OCI-LY7 (cell line): ENCODE measurements at regions not wholly inside any gene's neighbourhood (a gene's known extent, or its start where the extent isn't known, plus 50 kb on each side); places are given as distances from the start of the nearest gene placed in this dataset.

ENCODE experiments used
- BruUV-seq: library from RNA; stranded (reverse); fragments of 400-500 nt; replicated peaks from 2 replicates; lab custom pipeline; 2021; lab: Mats Ljungman, UMichigan
- CTCF ChIA-PET: fragments of 300-600 bp; sonication (Branson Sonifier 250); formaldehyde crosslinking; loops from one replicate; lab custom pipeline; 2022; ENCODE audit warnings: antibody characterized with exemption; ENCODE audit not compliant: unreplicated experiment; lab: Charles Lee
- POLR2A ChIA-PET: fragments of 300-600 bp; sonication (Branson Sonifier 250); formaldehyde crosslinking; loops from one replicate; lab custom pipeline; 2022; ENCODE audit warnings: antibody characterized with exemption; lab: Charles Lee
- DNase-seq: peaks from one replicate; pipeline ENCODE4 v3.0.0-alpha.2; 2015; ENCODE audit warnings: low spot score
- H2AFZ ChIP-seq: fragments of 200-600 bp; sonication (generic), shearing (Covaris generic); 2 replicates; pipeline ENCODE4 v1.6.1; 2014; ENCODE audit warnings: mild to moderate bottlenecking, antibody characterized with exemption, low read length, moderate library complexity
- H3K27ac ChIP-seq: fragments of 200-600 bp; sonication (generic); 2 replicates; pipeline ENCODE4 v1.5.1; 2014; ENCODE audit warnings: mixed run types, low read depth, mild to moderate bottlenecking, moderate library complexity, low read length, inconsistent platforms; ENCODE audit not compliant: poor library complexity, severe bottlenecking
- H3K36me3 ChIP-seq: fragments of 200-600 bp; sonication (generic); 2 replicates; pipeline ENCODE4 v1.6.1; 2014; ENCODE audit warnings: mild to moderate bottlenecking, antibody characterized with exemption, low read length, moderate library complexity, mixed read lengths; ENCODE audit not compliant: insufficient read depth
- H3K4me1 ChIP-seq: fragments of 200-600 bp; sonication (generic); 2 replicates; pipeline ENCODE4 v1.5.1; 2014; ENCODE audit warnings: mild to moderate bottlenecking, low read length; ENCODE audit not compliant: insufficient read depth, poor library complexity, severe bottlenecking
- H3K4me2 ChIP-seq: fragments of 200-600 bp; sonication (generic); 2 replicates; pipeline ENCODE4 v1.6.1; 2014; ENCODE audit warnings: mild to moderate bottlenecking, low read length
- H3K4me3 ChIP-seq: fragments of 200-600 bp; sonication (generic); 2 replicates; pipeline ENCODE4 v1.5.1; 2014; ENCODE audit warnings: mild to moderate bottlenecking, low read depth, low read length; ENCODE audit not compliant: poor library complexity, severe bottlenecking
- H3K79me2 ChIP-seq: fragments of 200-600 bp; sonication (generic); 2 replicates; pipeline ENCODE4 v1.6.1; 2016; ENCODE audit warnings: low read depth, mild to moderate bottlenecking, low read length, moderate library complexity, mixed read lengths; ENCODE audit not compliant: insufficient read depth
- H3K9me2 ChIP-seq: fragments of 200-600 bp; sonication (generic); 2 replicates; pipeline ENCODE4 v1.6.1; 2016; ENCODE audit warnings: mild to moderate bottlenecking, low read length, mixed read lengths; ENCODE audit not compliant: insufficient read depth
- H3K9me3 ChIP-seq: fragments of 200-600 bp; sonication (generic); 2 replicates; pipeline ENCODE4 v1.6.1; 2014; ENCODE audit warnings: mild to moderate bottlenecking, mixed run types, low read length, mixed read lengths
- H4K20me1 ChIP-seq: fragments of 200-600 bp; sonication (generic); 2 replicates; pipeline ENCODE4 v1.6.1; 2014; ENCODE audit warnings: mild to moderate bottlenecking, antibody characterized with exemption, low read length, moderate library complexity, mixed read lengths; ENCODE audit not compliant: insufficient read depth
- EZH2phosphoT487 ChIP-seq: fragments of 200-600 bp; sonication (generic); IDR thresholded peaks from 2 replicates; pipeline ENCODE4 v1.6.1; 2018; ENCODE audit warnings: low read depth, borderline replicate concordance, mild to moderate bottlenecking, mixed run types, antibody characterized with exemption, low read length, moderate library complexity, mixed read lengths
- intact Hi-C: fragments of 100-400 bp; cut with micrococcal nuclease; formaldehyde crosslinking; loops from one replicate; pipeline ENCODE4 v1.10.0; 2022; ENCODE audit not compliant: unreplicated experiment
- TF ChIP-seq, protein P1 (sequence below): fragments of 200-600 bp; sonication (generic); conservative IDR thresholded peaks from 2 replicates; pipeline ENCODE4 v1.5.1; 2014; ENCODE audit warnings: mild to moderate bottlenecking, antibody characterized with exemption, low read length, moderate library complexity, mixed read lengths

DNA sequence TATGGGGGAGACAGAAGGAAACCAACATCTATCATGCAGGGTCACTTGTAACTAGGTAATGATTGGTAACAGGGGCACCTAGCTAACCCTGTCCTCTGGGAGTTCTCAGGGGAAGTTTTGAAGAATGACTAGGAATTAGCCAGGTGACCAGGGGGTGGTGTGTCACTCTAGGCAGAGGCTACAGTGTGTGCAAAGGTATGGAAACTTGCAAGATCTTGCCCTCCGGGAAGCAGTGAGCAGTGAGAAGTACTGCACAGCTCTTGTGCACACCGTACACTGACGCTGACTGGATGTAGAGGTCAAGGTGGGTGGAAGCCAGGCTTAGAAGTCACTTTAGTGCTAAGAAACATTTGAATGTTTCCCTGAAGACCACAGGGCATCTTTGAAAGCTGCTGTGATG, 62.9 kb upstream of the LMO4 start:
- no TSS peak for BruUV-seq
- Histone ChIP-seq H3K4me2 (no peak overlapping the region), H3K27ac (no peak overlapping the region), H2AFZ (no peak overlapping the region), H3K4me1 (no peaks in the 10 kb centered on the region), H3K9me2 (no peaks in the 10 kb centered on the region), H3K79me2 (no peaks in the 10 kb centered on the region), H3K4me3 (no peak overlapping the region), H4K20me1 (no peaks in the 10 kb centered on the region), H3K36me3 (no peaks in the 10 kb centered on the region), H3K9me3 (no peaks in the 10 kb centered on the region)
- ChIA-PET POLR2A (interaction anchor here (0.9 kb wide), 1 partner anchor 18 kb away, joined by 3 read pairs; no protein-coding TSS in a partner anchor), CTCF (no interaction called here)
- intact Hi-C loops: no loop called here
- no peak for DNase-seq
- TF ChIP-seq, protein P1, sequence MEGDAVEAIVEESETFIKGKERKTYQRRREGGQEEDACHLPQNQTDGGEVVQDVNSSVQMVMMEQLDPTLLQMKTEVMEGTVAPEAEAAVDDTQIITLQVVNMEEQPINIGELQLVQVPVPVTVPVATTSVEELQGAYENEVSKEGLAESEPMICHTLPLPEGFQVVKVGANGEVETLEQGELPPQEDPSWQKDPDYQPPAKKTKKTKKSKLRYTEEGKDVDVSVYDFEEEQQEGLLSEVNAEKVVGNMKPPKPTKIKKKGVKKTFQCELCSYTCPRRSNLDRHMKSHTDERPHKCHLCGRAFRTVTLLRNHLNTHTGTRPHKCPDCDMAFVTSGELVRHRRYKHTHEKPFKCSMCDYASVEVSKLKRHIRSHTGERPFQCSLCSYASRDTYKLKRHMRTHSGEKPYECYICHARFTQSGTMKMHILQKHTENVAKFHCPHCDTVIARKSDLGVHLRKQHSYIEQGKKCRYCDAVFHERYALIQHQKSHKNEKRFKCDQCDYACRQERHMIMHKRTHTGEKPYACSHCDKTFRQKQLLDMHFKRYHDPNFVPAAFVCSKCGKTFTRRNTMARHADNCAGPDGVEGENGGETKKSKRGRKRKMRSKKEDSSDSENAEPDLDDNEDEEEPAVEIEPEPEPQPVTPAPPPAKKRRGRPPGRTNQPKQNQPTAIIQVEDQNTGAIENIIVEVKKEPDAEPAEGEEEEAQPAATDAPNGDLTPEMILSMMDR: no peak
- TF ChIP-seq EZH2phosphoT487: no peak

DNA sequence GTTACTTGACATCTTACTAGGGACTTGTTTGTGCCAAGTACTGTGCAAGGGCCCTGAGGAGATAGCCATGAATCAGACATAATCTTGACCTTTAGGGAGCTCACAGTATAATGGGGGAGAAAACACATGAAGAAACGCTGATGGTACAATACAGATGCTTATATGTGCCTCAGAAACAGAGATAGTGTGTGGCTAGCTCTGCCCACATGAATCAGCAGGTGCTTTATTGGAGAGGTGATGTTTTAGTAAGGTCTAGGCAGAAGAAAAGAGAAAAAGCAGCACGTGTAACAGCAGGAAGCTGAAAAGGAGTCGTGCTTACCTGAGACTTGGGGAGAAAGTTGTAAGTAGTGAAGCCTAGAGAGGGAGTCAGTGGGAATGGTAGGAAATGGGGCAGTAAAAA, 60.6 kb upstream of the LMO4 start:
- Histone ChIP-seq H3K9me3 (no peaks in the 10 kb centered on the region), H3K27ac (no peak overlapping the region), H3K9me2 (no peaks in the 10 kb centered on the region), H3K4me1 (no peaks in the 10 kb centered on the region), H2AFZ (no peak overlapping the region), H3K4me2 (no peak overlapping the region), H3K36me3 (no peaks in the 10 kb centered on the region), H3K79me2 (no peaks in the 10 kb centered on the region), H4K20me1 (no peaks in the 10 kb centered on the region), H3K4me3 (no peak overlapping the region)
- TF ChIP-seq EZH2phosphoT487: no peak
- TF ChIP-seq, protein P1: no peak
- CTCF ChIA-PET: no interaction called here
- DNase-seq: no peak
- intact Hi-C loops: no loop called here
- BruUV-seq: no TSS peak
- POLR2A ChIA-PET: no interaction called here

DNA sequence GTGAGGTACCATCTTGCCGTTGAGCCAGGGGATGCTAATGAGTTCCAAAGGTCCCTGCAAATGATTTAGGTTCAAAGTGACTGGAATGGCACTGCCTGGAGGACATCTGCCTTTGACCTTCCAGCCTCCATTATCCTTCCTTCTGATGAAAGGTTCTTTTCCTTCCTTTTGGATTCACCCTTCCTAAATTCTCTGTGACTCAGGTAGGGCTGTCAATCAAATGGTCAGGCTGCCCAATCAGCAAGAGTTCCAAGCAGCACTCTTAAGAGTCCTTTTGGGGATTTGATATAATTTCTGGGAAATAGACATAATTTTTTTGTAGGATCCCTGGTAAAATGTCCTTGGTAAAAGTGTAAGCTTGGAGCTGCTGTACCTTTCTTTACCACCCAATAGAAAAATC, 58.8 kb upstream of the LMO4 start:
- intact Hi-C loops: no loop called here
- H3K27ac ChIP-seq: no peak overlapping the region
- no peaks in the 10 kb centered on the region for H3K79me2 ChIP-seq
- H4K20me1 ChIP-seq: no peaks in the 10 kb centered on the region
- H2AFZ ChIP-seq: no peak overlapping the region
- TF ChIP-seq EZH2phosphoT487: no peak
- TF ChIP-seq, protein P1: no peak
- ChIA-PET CTCF (no interaction called here), POLR2A (no interaction called here)
- no peak overlapping the region for H3K4me3 ChIP-seq
- no peak for DNase-seq
- no TSS peak for BruUV-seq
- no peak overlapping the region for H3K4me2 ChIP-seq
- no peaks in the 10 kb centered on the region for H3K9me2 ChIP-seq
- H3K36me3 ChIP-seq: no peaks in the 10 kb centered on the region
- no peaks in the 10 kb centered on the region for H3K4me1 ChIP-seq
- H3K9me3 ChIP-seq: no peaks in the 10 kb centered on the region
